ENCODE measurements at regions not wholly inside any gene's neighbourhood (a gene's known extent, or its start where the extent isn't known, plus 50 kb on each side); places are given as distances from the start of the nearest gene placed in this dataset.

GRCh38 chr2:129722306-129723019 lies 257.0 kb upstream of the RAB6C start:
- TF ChIP-seq HNF1B (CRISPR knock-in tag; IDR thresholded peaks at IDR 0.05) (no peak), ZNF350 (CRISPR knock-in tag; IDR thresholded peaks at IDR 0.05; ENCODE audit: borderline replicate concordance, low read depth) (no peak), TARDBP (CRISPR knock-in tag; IDR thresholded peaks at IDR 0.05) (no peak), MXD3 (CRISPR knock-in tag; IDR thresholded peaks at IDR 0.05) (no peak), ZZZ3 (CRISPR knock-in tag; IDR thresholded peaks at IDR 0.05; ENCODE audit: borderline replicate concordance) (no peak), TCF12 (IDR thresholded peaks at IDR 0.05) (no peak), TCF12 (CRISPR knock-in tag; IDR thresholded peaks at IDR 0.05) (no peak), ZNF253 (CRISPR knock-in tag; IDR thresholded peaks at IDR 0.05; ENCODE audit: borderline replicate concordance) (no peak), NR2F2 (IDR thresholded peaks at IDR 0.05; ENCODE audit: borderline replicate concordance, low read depth) (no peak), ZNF639 (CRISPR knock-in tag; conservative IDR thresholded peaks at IDR 0.05) (no peak), REL (CRISPR knock-in tag; conservative IDR thresholded peaks at IDR 0.05) (no peak)
- TF ChIP-seq, protein P1, sequence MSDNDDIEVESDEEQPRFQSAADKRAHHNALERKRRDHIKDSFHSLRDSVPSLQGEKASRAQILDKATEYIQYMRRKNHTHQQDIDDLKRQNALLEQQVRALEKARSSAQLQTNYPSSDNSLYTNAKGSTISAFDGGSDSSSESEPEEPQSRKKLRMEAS (IDR thresholded peaks at IDR 0.05) = no peak
- TF ChIP-seq, protein P2, sequence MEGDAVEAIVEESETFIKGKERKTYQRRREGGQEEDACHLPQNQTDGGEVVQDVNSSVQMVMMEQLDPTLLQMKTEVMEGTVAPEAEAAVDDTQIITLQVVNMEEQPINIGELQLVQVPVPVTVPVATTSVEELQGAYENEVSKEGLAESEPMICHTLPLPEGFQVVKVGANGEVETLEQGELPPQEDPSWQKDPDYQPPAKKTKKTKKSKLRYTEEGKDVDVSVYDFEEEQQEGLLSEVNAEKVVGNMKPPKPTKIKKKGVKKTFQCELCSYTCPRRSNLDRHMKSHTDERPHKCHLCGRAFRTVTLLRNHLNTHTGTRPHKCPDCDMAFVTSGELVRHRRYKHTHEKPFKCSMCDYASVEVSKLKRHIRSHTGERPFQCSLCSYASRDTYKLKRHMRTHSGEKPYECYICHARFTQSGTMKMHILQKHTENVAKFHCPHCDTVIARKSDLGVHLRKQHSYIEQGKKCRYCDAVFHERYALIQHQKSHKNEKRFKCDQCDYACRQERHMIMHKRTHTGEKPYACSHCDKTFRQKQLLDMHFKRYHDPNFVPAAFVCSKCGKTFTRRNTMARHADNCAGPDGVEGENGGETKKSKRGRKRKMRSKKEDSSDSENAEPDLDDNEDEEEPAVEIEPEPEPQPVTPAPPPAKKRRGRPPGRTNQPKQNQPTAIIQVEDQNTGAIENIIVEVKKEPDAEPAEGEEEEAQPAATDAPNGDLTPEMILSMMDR (CRISPR knock-in tag; IDR thresholded peaks at IDR 0.05) = no peak
- TF ChIP-seq, protein P3, sequence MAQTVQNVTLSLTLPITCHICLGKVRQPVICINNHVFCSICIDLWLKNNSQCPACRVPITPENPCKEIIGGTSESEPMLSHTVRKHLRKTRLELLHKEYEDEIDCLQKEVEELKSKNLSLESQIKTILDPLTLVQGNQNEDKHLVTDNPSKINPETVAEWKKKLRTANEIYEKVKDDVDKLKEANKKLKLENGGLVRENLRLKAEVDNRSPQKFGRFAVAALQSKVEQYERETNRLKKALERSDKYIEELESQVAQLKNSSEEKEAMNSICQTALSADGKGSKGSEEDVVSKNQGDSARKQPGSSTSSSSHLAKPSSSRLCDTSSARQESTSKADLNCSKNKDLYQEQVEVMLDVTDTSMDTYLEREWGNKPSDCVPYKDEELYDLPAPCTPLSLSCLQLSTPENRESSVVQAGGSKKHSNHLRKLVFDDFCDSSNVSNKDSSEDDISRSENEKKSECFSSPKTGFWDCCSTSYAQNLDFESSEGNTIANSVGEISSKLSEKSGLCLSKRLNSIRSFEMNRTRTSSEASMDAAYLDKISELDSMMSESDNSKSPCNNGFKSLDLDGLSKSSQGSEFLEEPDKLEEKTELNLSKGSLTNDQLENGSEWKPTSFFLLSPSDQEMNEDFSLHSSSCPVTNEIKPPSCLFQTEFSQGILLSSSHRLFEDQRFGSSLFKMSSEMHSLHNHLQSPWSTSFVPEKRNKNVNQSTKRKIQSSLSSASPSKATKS (CRISPR knock-in tag; IDR thresholded peaks at IDR 0.05) = no peak
